GM23338 (cell line): ENCODE measurements at regions not wholly inside any gene's neighbourhood (a gene's known extent, or its start where the extent isn't known, plus 50 kb on each side); places are given as distances from the start of the nearest gene placed in this dataset.

Source experiments
- CREB1 ChIP-seq: fragments of 250-450 bp; sonication (Bioruptor Pico); IDR thresholded peaks from 2 replicates; pipeline ENCODE4 v1.5.0; 2020; ENCODE audit warnings: low read depth, mild to moderate bottlenecking, moderate library complexity
- EZH2 ChIP-seq: fragments of 200-600 bp; sonication (generic); IDR thresholded peaks from one replicate; pipeline ENCODE4 v1.8.0; 2017; ENCODE audit warnings: antibody characterized with exemption, mild to moderate bottlenecking, low read depth; ENCODE audit not compliant: unreplicated experiment
- EZH2phosphoT487 ChIP-seq: fragments of 200-600 bp; sonication (generic); IDR thresholded peaks from one replicate; pipeline ENCODE4 v1.8.1; 2018; ENCODE audit warnings: antibody characterized with exemption; ENCODE audit not compliant: unreplicated experiment
- JUNB ChIP-seq: IDR thresholded peaks from one replicate; pipeline ENCODE4 v1.6.1; 2016; ENCODE audit warnings: antibody characterized with exemption; ENCODE audit not compliant: unreplicated experiment
- POLR2AphosphoS5 ChIP-seq: IDR thresholded peaks from 2 replicates; pipeline ENCODE4 v1.6.1; 2016; ENCODE audit warnings: antibody characterized with exemption, low read depth
- REST ChIP-seq: IDR thresholded peaks from one replicate; pipeline ENCODE4 v1.6.1; 2018; ENCODE audit warnings: antibody characterized with exemption; ENCODE audit not compliant: unreplicated experiment

GRCh38 chr14:98195256-98195655, 1076.7 kb downstream of the BCL11B start:
- TF ChIP-seq REST (no peak), EZH2 (no peak), EZH2phosphoT487 (no peak), POLR2AphosphoS5 (no peak), JUNB (no peak), CREB1 (CRISPR knock-in tag) (no peak)
